NCI-H2196 (cell line): ENCODE measurements at regions not wholly inside any gene's neighbourhood (a gene's known extent, or its start where the extent isn't known, plus 50 kb on each side); places are given as distances from the start of the nearest gene placed in this dataset.

ENCODE experiments used
- DNase-seq: peaks from one replicate; lab custom pipeline; 2025; ENCODE audit not compliant: unreplicated experiment; lab: John Stamatoyannopoulos, UW

DNA sequence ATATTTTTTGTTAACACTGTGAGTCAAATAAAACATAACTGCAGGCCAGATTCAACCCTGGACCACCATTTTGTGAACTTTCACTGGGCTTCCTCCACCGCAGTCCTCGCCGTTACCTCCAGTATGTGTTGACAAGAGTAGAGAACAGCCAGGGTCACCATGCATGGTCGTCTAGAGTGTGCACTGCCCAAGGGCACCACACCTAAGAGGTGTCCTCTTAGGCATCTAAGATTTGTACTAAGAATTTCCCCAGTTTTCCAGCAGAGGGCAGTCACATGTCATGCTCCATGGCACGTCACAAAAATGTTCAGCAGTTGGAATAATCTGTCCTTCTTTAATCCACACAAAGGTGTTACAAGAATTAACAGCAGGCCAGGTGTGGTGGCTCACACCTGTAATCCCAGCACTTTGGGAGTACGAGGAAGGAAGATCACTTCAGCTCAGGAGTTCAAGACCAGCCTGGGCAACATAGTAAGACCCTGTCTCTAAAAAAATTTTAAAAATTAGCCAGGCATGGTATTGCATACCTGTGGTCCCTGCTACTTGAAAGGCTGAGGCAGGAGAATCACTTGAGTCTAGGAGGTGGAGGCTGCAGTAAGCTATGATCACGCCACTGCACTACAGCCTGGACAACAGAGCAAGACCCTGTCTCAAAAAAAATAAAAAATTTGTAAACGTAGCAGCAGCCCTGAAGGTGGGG is 71.2 kb upstream of the FOXK1 start:
- peak; percentile 66 for DNase-seq

DNA sequence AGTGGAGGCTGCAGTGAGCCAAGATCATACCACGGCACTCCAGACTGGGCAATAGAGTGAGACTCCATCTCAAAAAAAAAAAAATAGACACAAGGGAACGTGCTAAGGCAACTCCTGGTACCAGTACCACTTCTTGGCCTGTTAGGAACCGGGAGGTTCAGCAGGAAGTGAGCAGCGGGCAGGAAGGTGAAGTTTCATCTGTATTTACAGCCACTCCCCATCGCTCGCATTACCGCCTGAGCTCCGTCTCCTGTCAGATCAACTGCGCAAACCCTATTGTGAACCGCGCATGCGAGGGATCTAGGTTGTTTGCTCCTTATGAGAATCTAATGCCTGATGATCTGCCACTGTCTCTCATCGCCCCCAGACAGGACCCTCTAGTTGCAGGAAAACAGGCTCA is 69.9 kb upstream of the FOXK1 start:
- DNase-seq = no peak

DNA sequence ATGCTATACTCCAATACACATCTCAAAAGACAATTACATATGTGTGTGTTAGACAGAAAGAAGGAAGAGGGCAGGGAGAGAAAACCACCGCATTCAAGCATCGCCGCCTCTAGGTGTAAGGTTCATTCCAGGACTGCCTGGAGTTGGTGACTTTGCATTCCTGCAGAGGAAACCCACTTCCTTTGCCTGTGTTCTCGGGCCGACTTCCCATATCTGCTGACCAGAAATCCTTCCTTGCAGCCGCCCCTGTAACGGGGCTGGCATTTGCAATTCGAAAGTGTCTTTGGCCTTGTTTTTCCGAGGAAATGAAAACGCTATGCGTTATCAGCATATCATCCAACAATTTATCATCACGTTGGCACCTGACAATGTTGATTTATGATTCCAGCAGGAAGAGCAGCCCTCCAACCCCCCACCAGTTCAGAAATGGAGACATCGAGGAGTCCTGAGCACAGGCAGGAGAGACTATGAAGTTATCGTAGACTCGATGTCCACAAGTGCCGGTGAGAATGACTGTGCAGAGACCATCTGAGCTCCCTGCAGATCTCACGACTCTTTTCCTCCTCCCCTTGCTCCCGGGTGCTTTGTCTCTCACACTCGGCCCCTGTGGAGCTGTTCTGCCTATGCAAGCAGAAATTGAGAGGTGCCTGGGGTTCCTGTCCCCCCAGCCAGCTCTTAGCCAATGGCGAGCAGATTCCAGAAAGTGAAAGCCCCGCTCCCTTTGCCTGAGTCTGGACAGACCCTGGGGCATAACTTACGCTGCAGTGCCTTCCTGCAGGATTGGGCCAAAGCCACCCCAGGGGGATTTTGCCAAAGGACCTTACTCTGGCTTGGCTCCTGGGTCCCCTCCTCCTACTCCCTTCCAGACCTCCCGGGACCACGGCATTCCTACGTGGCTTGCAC is 68.9 kb upstream of the FOXK1 start:
- no peak for DNase-seq

DNA sequence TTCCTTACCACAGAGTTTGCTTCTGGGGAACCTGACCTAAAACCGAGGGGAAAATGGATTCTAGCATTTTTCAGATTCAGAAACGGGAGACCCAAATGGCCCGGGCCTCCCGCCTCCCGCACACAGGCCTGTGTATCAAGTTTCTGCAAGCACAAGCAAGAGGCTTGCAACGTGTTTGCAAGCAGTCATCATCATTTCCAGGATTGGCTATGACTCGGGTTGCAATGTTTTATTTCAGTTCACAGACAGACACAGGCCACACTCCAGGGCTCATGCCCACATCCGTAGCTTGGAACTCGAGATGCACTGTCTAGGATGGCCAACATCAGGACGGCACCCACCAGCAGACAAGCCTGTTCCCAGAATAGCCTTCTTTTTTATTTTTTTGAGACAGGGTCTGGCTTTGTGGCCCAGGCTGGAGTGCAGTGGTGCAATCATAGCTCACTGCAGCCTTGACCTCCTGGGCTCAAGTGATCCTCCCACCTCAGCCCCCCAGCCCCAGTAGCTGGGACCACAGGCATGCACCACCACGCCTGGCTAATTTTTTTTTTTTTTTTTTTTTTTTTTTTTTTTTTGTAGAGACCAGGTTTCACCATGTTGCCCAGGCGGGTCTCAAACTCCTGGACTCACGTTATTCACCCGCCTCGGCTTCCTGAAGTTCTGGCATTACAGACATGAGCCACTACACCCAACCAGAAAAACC is 68.1 kb upstream of the FOXK1 start:
- DNase-seq = no peak

DNA sequence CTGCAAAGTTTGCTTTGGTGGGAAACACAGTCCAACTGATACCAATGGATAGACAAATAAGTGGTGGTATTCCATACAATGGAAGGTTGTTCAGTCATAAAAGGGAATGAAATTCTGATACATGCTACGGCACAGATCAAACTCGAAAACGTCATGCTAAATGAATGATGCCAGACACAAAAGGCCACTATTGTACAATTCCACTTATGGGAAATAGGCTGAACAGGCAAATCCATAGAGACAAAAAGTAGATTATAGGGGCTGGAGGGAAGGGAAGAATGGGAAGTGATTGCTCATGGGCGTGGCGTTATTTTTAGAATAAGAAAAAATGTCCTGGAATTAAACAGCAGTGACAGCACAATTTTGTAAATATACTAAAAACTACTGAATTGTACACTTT is 66.0 kb upstream of the FOXK1 start:
- no peak for DNase-seq

DNA sequence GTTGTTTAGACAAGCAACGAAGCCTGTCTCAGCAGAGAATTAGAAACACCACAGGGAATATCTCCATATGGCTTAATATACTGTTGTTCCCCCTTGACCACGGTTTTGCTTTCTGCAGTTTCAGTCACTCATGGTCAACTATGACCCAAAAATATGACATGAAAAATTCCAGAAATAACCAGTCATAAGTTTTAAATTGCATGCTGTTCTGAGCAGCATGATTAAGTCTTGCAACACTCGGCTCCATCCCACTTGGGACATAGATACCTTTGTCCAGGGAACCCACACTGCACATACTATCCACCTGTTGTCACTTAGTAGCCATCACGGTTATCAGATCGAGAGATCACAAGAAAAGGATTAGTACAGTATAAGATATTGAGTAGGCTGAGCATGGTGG is 60.7 kb upstream of the FOXK1 start:
- DNase-seq = no peak

DNA sequence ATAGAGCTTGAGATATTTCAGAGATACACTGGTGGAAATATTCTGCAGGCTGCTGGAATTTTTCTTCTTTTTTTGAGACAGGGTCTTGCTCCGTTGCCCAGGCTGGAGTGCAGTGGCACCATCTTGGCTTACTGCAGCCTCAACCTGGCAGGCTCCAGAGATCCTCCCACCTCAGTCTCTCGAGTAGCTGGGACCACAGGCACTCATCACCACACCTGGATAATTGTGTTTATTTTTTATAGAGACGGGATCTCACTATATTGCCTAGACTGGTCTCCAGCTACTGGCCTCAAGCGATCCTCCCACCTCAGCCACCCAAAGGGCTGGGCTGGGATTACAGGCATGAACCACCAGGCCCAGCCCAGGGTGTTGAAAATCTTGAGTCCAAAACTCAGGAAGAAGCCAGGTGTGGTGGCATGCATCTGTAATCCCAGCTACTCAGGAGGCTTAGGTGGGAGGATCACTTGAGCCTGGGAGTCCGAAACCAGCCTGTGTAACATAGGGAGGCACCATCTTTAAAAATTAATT is 55.7 kb upstream of the FOXK1 start:
- DNase-seq = no peak

DNA sequence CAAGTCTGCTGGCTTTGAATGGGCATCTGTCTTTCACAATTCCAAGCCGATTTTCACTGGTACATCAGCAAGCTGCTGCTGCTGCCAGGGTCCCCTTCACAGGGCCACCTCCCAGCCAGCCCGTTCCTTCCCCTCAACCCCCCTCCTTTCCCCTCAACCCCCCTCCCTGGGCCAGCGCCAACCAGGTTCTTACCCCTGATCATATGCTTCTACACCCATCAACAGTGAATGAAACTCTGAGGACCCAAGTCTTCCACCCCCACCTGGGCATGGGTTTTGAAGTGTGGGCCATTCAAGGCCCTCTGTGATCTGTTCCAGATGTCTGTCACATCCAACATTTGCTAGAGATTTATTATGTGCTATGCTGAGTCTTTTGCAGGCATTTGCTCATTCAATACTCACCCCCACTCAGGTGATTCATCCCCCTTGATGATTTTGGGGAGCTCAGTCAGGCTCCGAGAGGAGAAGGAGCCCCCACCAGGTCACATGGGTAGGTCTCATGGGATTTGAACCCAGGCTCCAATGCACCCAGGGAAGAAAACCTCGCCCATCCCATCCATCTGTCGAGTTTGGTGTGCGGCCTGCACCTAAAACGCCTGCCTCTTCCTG is 52.7 kb upstream of the FOXK1 start:
- DNase-seq = no peak

DNA sequence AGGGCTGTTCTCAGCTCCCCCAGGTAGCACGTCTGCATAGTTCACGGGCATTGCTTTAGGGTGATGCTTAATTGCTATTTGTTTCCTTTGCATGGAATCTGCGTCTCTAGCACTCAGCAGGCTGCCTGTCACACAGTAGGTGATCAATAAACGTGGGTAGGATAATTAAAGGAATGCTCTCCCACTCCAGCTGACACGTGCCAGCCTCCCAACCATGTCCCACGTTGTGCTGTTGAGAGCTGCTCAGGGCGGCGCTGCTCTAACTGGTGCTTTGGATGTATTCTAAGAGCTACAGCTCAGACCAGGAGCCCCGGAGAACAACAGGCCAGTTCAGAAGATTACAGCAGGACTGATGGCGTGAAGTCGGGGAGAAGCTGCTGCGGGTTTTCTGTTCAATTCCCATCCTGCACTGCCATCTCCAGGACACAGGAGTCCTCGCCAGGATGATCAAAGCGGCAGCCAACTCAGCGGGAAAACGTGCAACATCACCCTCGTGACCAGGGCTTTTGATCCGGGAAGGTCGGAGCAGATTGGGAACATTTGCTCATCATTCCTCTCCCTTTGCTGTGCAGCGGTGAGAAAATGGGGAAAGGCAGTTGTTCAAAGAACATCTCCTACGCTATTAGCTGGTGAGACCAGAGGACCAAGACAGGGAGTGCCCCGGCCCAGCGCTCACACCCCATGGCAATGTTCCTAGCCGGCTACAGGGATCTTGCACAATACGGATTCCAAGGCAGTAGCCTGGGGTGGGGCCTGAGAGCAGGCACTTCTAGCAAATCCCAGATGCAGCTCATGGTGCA is 50.5 kb upstream of the FOXK1 start:
- DNase-seq = peak; percentile 84
